IPS DF 4.7 (cell line): ENCODE measurements at regions not wholly inside any gene's neighbourhood (a gene's known extent, or its start where the extent isn't known, plus 50 kb on each side); places are given as distances from the start of the nearest gene placed in this dataset.
"Not testable (repeated sequence)": the region's sequence is repeated elsewhere in the genome, so short reads cannot be mapped to it uniquely, and the experiment has no call there.

Source experiments
- DNase-seq: peaks from one replicate; pipeline ENCODE4 v3.0.0-alpha.2; 2013; ENCODE audit warnings: low spot score; ENCODE audit errors: extremely low read depth

DNA sequence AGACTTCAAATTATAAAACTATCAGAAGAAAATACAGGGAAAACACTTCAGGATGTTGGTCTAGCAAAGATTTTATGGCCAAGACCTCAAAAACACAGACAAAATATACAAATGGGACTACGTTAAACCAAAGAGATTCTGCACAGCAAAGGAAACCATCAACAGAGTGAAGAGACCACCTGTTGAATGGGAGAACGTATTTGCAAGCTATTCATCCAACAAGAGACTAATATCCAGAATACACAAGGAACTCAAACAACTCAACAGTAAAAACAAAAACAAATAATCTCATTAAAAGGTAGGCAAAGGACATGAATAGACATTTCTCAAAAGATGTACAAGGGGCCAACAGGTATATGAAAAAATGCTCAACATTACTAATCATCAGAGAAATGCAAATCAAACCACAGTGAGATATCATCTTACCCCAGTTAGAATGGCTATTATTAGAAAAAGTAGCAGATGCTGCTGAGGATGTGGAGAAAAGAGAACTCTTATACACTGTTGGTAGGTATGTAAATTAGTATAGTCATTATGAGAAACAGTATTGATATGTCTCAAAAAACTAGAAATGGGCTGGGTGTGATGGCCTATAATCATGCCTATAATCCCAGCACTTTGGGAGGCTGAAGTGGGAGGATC lies 112.6 kb downstream of the LRIG2 start:
- DNase-seq, result no peak

DNA sequence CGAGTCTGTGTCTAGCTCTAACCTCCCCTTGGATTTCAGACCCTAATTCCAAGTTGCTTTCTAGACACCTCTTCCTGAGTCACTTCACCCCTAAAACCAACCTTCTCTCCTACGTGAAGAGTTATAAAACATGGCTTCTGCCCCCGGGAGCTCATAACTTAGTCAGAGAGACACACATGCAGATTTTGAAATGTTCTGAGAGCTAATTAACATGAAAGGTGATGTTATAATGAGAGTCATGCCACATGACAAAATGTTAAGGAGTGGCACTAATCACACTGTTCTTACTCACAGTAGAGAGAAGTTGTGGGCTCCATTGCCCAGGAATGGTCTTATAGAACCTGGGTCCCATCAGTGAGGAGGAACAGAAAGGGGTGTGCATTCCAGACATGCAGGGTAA lies 117.1 kb downstream of the LRIG2 start:
- DNase-seq, result no peak

DNA sequence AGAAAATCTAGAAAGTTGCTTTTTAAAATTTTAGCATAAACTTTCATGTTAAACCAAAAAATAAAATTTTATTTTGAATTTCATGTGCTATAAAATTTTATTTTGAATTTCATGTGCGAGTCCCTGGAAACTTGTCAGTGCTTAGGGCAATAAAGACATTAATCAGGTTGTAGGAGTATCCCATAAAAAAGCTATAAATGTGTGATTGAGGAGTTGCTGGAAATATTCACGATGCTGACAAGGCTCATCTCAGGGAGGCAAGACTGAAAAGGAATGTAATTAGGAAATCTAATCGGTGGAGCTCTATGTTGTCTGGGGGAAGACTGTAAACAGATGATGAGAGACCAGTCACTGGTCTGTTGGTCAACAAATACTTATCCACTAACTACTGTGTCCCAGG lies 117.9 kb downstream of the LRIG2 start:
- no peak for DNase-seq

DNA sequence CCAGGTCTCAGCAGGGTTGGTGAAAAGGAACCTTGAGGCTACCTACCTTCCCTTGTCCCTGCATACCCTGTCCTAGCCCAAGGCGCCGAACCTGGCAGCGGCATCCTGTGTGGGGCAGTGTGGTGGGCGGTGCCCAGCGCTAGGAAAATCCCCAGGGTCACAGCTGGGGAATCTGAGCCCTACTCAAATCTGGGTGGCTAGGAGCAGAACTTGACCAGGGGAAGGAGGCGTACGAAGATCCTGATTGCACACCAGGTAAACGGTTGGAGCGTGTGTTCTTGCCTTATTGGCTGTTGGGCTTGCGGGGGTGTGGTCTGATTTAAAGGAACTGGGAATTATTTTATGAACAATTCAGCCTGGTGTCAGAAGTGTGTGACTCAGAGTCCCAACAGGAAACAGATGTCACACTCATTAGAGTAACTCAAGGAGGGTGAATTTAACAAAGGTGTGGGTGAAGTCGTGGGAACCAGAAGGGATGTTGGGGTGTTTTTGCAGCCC lies 118.6 kb downstream of the LRIG2 start:
- no peak for DNase-seq

DNA sequence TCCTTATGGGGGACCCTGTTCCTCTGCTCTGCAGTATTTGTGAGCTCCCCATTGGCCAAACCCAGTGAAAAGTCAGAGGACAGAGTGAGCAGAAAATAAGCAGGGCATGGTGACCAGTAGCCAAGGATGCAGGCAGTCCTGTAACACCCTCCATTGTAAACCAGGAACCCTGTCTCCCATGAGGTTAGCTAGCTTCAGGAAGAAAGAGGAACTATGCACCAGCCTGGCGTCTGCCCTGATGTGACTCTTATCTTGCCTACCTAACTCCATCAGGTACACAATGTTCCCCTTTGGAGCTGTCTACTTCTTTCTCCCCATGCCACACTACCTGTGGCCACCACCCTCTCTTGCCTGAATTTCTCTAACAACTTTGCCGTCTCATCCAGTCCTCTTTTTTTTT lies 119.2 kb downstream of the LRIG2 start:
- DNase-seq, result no peak

DNA sequence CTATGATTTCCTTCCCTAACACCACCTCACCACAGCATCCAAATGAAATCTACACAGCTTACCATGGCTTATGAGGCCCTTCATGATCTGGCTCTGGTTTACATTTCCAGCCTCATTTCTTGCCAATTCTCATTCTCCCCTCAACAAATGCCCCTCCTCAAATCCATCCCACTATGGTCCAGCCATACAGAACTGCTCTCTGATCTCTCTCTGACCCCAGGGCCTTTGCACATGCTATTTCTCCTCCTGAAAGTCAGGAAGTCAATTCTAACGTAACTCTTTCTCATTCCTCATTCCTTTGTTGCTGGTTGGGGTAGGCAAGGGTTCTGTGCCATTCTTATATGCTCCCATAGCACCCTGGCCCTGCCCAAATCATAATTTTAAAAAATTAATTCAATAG lies 120.0 kb downstream of the LRIG2 start:
- DNase-seq, result no peak

DNA sequence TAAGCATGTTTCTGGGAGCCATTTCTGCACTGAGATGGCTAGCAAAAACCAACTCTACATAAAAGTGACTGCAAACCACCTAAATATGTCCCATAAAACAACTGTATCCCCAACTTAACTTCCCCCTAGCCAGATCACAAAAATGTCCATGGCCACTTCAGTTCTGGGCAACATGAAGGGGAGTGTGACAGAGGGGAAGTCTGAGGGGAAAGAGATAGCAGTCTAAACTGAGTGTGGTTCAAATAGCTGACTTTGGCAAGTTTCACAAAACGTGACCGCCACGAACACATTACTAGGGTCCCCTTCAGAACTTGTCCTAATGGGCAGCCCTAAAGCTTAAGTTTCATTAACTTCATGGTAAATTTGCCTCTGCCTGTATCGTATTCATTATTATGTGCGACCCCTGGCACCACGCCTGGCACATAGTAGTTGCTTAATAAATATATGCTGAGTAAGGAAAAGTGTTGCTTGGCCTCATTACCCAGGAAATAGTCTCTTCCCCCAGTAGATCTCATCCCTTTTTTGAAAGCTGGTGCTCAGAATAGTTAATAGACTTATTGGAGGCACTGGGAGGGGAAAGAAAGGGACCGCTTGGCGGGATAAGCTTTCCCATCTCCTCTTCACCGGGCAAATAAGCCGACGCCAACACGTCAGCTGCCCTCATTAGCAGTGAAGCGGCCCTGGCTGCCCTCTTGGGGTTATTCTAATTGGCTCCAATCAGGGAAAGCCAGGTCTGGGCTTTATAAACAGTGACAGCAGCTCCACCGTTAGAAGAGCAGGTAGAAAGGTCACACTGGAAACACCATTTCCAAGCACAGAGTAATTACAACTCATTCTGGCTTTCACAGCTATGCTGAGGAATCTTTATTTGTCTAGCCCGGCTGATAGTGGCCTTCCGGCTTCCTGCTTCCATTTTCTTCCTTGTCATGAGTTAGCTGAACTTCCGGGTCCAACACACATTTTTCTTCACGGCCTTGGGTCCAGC lies 122.1 kb downstream of the LRIG2 start:
- no peak for DNase-seq

DNA sequence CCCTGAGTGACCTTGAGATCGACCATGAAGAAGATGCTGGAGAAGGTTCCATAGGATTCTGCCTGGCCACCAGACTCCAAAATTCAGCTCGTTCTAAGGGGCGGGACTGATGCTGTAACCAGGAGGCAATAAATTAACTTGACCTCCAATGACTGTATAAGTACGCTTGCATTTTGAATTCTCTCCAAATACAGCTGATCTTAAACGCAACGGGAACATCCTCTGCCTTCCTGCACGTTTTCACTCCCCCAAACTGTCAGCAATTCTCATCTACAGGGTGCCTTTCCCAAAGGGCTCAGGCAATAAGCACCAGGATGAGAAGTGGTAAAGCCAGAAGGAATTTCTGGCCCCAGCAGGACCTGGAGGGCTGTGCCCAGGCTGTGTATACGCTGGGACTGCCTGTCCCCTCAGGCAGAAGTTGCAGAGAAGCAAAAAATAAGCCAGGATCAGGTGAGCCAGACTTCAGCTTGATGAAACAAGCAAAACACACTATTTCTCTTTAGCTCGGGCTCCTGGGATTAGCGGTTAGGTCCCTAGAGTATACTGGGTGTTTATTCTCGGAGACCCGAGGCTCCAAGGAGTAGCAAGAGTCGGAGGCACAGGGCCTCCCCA lies 124.8 kb downstream of the LRIG2 start:
- no peak for DNase-seq

DNA sequence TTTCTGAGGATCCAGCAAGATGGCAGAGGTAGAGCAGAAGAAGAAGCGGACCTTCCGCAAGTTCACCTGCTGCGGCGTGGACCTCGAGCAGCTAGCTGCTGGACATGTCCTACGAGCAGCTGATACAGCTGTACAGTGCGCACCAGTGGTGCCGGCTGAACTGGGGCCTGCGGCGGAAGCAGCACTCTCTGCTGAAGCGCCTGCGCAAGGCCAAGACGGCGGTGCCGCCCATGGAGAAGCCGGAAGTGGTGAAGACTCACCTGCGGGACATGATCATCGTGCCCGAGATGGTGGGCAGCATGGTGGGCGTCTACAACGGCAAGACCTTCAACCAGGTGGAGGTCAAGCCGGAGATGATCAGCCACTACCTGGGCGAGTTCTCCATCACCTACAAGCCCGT lies 125.8 kb downstream of the LRIG2 start:
- no peak for DNase-seq

DNA sequence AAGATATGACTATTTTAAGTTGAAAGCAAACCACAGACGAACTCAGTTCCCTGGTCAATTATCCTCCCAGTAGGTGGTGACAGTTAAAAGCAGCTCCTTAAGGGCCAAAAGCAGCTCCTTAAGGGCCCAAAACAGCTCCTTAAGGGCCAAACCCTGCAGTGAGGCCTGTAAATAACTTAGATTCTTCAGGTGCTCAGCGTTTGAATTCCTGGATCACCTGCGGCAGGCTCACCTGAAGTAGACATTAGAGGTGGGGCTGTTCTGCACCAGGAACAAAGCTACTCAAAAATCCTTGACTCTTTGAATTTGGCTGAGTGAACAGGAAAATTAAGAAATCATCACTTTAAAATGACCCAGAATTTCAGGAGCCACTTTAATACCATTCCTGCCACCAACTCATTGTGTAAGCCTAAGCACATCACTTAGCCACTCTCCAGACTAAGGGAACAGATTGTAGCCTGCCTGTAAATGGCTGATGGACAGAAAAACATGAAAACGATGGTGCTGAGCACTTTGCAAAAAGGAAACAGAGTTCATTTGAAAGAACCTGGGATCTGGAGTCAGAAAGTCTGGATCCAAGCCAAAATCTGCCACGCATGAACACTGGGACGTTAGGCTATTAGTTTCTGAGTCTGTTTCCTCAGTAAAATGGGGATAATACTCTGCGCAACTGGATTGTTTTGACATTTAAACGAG lies 126.9 kb downstream of the LRIG2 start:
- no peak for DNase-seq

DNA sequence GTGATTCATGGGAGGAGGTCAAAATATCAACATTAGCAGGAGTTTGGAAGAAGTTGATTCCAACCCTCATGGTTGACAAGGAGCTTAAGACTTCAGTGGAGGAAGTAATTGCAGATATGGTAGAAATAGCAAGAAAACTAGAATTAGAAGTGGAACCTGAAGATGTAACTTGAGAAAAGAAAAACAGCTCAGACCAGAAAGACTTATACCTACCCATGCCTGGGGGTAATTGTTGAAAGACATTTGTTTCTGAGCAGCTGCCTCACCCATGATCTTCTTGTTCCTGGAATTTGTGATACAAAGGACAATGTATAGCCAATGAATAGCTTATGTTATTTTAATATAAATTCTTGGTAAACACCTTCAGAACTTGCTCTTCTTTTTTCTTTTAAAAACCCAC lies 128.6 kb downstream of the LRIG2 start:
- DNase-seq, result no peak

DNA sequence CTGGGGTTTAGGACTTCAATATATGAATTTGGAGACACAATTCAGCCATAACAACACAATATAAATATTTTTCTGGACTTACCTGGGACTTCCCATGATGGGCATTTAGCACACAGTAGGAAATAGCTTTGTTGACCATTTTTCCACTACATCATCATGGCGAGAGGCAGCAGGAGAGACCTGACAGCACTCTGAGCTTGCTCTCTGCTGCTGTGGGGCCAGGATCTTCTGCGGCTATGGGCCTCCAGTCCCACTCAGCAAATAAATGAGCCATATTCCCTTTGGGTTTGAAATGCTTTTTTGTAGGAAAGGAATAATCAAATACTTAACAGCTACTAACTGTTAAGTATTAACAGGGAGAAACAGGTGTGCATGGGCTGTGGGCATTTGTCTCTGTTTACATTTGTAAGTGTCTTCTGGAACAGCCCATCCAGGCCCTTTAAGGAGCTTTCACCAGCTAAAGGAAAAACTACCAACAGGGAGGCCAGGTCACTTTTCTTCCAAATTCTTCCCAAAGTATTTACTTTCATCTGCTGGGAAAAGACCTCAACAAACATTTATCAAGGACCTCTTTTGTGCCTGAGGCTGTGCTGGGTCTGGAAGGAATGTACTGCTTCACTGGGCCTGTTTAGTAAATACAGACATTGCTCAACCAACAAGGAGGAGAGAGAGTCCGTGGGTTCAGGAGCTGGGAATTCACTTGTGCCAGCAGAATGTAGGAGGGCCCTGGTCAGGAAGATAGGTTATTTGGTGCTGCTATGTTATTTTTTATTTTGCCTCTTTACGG lies 133.2 kb downstream of the LRIG2 start:
- no peak for DNase-seq

DNA sequence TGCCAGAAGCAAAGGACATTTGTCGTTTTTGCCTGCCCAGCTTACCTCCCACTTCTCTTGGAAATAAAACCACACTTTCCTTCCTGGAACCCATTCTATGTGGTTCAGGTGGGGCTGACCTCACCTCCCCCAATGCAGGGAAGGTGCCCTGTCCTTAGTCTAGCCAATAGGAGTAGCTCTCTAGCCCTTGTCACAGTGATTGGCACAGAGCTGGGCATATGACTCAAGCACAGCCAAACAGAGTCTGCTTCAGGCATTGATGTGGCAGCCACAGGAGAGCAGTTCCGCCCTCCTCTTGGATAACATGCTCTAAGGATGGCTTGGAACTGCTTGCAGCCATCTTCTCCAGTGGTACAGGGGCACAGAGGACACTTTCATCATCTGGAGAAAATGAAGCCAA lies 134.0 kb downstream of the LRIG2 start:
- no peak for DNase-seq

DNA sequence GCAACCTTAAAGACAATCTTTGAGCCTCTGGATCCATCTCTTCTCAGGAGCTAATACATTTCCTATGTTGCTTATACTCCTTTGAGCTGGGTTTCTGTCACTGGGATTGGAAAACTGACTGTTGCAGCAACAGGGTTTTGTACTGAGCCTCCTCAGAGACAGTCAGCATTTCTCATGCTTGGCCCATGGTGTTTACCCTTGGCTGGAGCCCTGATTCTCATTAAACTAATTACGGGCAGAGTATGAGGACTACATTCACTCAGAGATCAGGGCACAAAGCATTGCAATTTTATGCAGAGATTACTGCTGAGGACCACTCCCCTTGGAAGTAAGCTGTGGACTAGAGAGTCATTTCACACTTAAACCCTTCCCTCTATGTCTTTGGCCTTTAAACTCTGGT lies 134.5 kb downstream of the LRIG2 start:
- no peak for DNase-seq

DNA sequence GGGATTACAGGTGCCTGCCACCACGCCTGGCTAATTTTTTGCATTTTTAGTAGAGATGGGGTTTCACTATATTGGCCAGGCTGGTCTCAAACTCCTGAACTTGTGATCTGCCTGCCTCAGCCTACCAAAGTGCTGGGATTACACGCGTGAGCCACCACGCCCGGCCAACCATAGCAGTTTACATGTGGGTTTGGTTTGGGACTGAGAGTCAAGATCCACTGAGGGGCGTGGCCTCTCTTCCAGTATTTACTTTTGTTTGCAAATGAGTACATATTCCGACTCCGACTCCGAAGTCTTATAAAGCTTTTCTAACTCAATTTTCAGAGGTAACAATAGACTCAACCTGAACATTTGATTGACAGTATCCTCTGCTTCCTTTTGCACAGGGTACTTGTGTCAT lies 135.4 kb downstream of the LRIG2 start:
- not testable (repeated sequence) for DNase-seq

DNA sequence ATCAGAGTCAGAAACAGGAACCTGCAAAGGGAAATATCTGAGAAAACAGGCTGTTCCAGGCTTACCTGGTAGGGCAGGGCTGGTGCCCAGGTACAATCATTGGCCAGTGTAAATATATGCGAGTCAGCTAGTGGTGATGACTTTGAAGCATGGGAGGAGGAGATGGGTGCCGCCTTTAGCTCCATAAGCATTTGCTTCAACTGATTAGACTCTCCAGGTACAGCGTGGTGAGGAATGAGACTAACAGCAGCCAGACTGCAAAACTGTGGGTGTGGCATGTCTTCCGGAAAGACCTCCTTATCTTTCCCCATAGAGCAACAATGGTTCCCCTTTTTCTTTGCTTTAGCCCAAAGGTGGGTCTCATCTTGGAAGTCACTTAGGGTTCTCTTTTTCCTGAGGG lies 137.2 kb downstream of the LRIG2 start:
- no peak for DNase-seq

DNA sequence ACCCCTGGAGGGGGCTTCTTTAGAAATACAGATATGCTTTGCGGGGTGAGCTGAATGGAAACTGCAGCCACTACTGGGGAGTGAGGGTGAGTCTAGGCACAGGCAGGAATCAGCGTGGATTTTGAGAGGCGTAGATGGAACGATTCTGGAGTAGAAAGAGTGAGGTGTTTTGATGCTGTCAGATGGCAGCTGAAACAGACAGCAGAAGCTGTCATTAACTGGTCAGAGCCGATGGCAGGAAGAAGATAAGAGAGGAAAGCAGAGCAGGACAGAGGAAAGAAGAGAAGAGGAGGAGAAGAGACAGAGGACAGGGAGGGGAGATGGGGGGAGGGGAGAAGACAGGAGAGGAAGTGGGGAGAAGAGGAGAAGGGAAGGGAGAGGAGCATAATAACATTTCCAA lies 138.5 kb downstream of the LRIG2 start:
- DNase-seq, result no peak

DNA sequence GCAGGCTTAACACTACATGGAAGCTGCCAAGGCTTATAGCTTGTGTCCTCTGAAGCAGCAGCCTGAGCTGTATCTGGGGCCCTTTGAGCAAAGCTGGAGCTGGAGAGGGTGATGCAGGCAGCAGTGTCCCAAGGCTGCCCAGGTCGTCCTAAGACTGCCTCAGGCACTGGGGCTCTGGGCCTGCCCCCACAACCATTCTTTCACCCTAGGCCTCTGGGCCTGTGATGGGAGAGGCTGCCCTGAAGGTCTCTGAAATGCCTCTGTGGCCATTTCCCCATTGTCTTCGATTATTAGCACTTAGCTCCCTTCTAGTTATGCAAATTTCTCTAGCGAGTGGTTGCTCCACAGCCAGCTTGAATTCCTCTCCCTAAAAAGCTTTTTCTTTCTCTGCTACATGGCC lies 142.0 kb downstream of the LRIG2 start:
- no peak for DNase-seq

DNA sequence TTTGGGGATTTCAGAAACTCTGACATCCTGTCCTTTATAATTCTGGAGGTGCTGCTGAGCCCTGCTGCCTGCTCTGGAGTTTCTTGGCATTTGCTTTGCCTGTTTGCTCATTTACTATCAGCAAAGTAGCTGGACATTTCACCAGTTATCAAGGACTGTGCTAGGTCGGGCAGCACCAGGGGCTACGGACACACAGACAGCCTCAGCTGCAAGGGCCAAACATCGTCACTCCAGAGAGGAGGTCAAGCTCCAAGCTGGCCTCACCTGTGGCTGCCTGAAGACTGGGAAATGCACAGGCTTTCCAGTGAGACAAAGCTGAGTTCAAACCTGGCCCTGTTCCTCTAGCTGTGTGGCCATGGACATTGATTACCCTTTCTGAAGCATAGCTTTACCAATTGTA lies 143.7 kb downstream of the LRIG2 start:
- no peak for DNase-seq

DNA sequence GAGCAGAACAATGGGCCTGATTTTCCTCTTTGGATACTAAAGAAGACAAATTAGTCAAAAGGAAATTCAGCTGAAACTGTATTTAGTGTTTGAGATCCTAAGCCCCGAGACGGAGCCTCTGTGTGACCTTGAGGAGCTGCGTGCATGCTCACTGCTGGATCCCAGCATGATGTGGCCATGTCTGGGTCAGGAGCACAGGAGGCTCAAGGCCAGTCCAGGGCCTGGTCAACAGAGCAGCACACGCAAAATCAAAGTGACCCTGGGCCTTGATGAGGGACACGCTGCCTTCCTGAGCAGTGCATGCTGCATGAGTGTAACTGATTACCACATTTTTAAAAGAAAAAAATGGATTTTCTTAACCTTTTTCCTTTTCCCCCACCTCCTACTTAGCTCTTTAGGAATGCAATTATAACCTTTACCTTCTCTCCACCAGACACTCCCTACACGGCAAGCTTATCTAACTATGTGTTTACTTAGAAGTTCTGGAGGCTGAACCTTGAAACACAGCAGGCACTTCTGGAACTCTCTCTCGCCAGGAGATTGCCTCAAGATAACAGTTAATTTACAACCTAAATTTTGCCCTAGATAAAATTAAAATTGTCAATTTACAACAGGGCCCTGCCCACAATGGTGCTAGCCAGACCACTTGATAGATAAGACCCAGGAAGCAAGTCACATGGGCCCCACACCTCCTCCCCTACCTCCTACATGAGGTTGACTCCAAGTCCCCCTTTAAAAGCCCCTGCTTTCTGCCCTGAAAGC lies 144.6 kb downstream of the LRIG2 start:
- no peak for DNase-seq
